ENCODE measurements at regions not wholly inside any gene's neighbourhood (a gene's known extent, or its start where the extent isn't known, plus 50 kb on each side); places are given as distances from the start of the nearest gene placed in this dataset.
A peak's percentile ranks its signal among the peaks of the same experiment; 100 is the strongest.

- no peak for DNase-seq (ENCODE audit: low read depth)
- H3K4me3 ChIP-seq (ENCODE audit: low read depth, low read length), result no peak overlapping the region
- TF ChIP-seq POLR2A (IDR thresholded peaks at IDR 0.05; ENCODE audit: extremely low read depth, insufficient read length) (no peak), CTCF (IDR thresholded peaks at IDR 0.05; ENCODE audit: low read depth, low read length) (no peak), MYC (IDR thresholded peaks at IDR 0.05; ENCODE audit: low read depth, low read length) (no peak)
- TF ChIP-seq, protein P1, sequence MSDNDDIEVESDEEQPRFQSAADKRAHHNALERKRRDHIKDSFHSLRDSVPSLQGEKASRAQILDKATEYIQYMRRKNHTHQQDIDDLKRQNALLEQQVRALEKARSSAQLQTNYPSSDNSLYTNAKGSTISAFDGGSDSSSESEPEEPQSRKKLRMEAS (IDR thresholded peaks at IDR 0.05; ENCODE audit: low read depth, low read length), result no peak
These were observed 264.6 kb upstream of the THUMPD2 start for GRCh38 chr2:40043641-40044040.

- TF ChIP-seq POLR2A (IDR thresholded peaks at IDR 0.05; ENCODE audit: extremely low read depth, insufficient read length), result no peak
- no peak for TF ChIP-seq CTCF (IDR thresholded peaks at IDR 0.05; ENCODE audit: low read depth, low read length)
- no peak for TF ChIP-seq MYC (IDR thresholded peaks at IDR 0.05; ENCODE audit: low read depth, low read length)
- TF ChIP-seq, protein P1 (IDR thresholded peaks at IDR 0.05; ENCODE audit: low read depth, low read length), result no peak
- no peak for DNase-seq (ENCODE audit: low read depth)
- H3K4me3 ChIP-seq (ENCODE audit: low read depth, low read length), result no peak overlapping the region
These were observed 264.1 kb upstream of the THUMPD2 start for GRCh38 chr2:40043191-40043590.

DNA sequence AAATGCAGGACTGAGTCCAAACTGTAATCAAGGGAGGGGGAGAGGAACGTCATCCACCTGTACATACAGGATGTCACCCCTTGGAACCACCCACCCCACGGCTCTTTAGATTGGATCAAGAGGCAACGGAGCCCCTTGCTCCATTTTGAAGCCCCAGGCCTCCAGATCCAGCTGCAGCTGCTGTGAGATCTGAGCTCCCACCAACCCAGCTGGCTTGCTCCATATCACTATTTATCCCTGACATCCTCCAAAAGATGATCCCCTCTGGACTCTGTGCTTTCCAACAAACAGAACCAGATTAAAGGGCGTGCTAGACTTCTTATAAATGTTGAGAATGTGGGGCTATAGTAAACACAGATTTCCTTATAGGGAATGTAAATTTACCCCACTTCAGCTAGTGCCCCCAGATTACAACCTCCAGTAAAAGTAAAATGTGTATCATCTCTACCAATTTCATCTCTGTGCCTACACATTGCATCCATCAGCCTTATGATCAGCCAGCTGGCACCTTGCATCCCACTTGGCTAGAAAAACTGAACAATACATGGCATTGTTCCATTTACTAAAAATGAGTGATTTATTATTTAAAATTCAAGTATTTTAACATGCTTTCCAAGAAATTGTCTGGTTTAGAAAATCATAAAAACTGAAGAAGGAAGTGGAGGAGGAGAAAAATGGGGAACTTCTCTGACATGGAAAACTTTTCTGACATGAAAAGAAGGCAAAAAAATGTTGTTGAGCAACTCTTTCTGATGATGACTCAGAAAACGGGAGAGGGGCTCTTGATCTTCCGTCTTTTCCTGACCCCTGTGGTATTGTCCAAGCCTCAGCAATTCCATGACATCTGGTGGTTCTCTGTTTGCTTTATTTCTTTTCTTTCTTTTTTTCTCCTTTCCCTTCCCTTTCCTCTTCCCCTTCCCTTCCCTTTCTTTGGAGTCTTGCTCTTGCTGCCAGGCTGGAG, 262.6 kb upstream of the THUMPD2 start:
- TF ChIP-seq MYC (IDR thresholded peaks at IDR 0.05; ENCODE audit: low read depth, low read length) (no peak), CTCF (IDR thresholded peaks at IDR 0.05; ENCODE audit: low read depth, low read length) (no peak), POLR2A (IDR thresholded peaks at IDR 0.05; ENCODE audit: extremely low read depth, insufficient read length) (no peak)
- TF ChIP-seq, protein P1 (IDR thresholded peaks at IDR 0.05; ENCODE audit: low read depth, low read length), result no peak
- DNase-seq (ENCODE audit: low read depth), result peak; percentile 81
- H3K4me3 ChIP-seq (ENCODE audit: low read depth, low read length), result no peak overlapping the region

DNA sequence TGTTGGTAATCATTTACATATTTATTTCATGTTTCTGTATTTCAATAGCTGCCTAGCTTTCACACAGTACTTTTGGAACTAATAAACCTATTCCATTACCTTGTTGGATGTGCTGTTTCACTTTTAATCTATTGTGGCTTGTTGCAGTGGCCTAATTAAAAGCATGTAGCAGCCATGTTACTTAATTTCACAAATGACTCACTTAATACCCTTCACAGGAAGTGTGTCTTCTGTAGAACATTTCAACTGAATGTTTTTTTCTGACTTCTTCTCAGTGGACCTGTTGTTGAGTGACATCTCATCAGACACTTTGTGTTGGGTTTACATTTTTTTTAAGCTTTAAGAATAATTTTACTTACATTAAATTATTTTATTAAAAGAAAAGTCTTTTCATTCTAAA, 260.5 kb upstream of the THUMPD2 start:
- H3K4me3 ChIP-seq (ENCODE audit: low read depth, low read length), result no peak overlapping the region
- TF ChIP-seq, protein P1 (IDR thresholded peaks at IDR 0.05; ENCODE audit: low read depth, low read length), result no peak
- TF ChIP-seq CTCF (IDR thresholded peaks at IDR 0.05; ENCODE audit: low read depth, low read length) (no peak), POLR2A (IDR thresholded peaks at IDR 0.05; ENCODE audit: extremely low read depth, insufficient read length) (no peak), MYC (IDR thresholded peaks at IDR 0.05; ENCODE audit: low read depth, low read length) (no peak)
- DNase-seq (ENCODE audit: low read depth), result peak; percentile 72

DNA sequence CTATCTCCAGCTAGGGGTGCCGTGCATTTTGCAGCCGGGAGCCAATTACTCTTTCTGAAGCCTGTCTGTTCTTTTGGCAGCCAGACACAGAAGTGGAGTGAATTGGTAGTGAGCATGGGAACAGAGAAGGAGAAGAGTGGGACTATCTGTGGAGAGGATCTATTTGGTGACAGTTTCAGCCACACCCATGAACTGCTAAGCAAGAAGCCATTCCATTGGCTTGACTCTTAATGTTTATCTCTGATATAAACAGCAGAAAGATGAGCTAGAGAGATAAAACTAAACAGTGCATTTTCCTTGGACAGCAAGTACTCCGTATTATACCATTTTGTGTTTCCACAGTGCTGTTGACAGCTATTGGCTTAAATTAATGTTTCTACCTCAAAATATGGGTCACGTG, 259.6 kb upstream of the THUMPD2 start:
- no peak for DNase-seq (ENCODE audit: low read depth)
- H3K4me3 ChIP-seq (ENCODE audit: low read depth, low read length), result no peak overlapping the region
- TF ChIP-seq, protein P1 (IDR thresholded peaks at IDR 0.05; ENCODE audit: low read depth, low read length), result no peak
- no peak for TF ChIP-seq POLR2A (IDR thresholded peaks at IDR 0.05; ENCODE audit: extremely low read depth, insufficient read length)
- TF ChIP-seq CTCF (IDR thresholded peaks at IDR 0.05; ENCODE audit: low read depth, low read length), result no peak
- TF ChIP-seq MYC (IDR thresholded peaks at IDR 0.05; ENCODE audit: low read depth, low read length), result no peak

Measured in NB4 (cell line).